ENCODE measurements at regions not wholly inside any gene's neighbourhood (a gene's known extent, or its start where the extent isn't known, plus 50 kb on each side); places are given as distances from the start of the nearest gene placed in this dataset.
"Not testable (repeated sequence)": the region's sequence is repeated elsewhere in the genome, so short reads cannot be mapped to it uniquely, and the experiment has no call there.

- DNase-seq (ENCODE audit: low spot score) = no peak
Measured at GRCh38 chr14:48725051-48725734, 861.0 kb downstream of the RPS29 start.

GRCh38 chr14:48723841-48724495 lies 862.2 kb downstream of the RPS29 start:
- DNase-seq (ENCODE audit: low spot score) = no peak

GRCh38 chr14:48714366-48714765 lies 871.8 kb downstream of the RPS29 start:
- no peak for DNase-seq (ENCODE audit: low spot score)

GRCh38 chr14:48710133-48710532 lies 876.0 kb downstream of the RPS29 start:
- DNase-seq (ENCODE audit: low spot score) = no peak

GRCh38 chr14:48709277-48709785 lies 876.8 kb downstream of the RPS29 start:
- no peak for DNase-seq (ENCODE audit: low spot score)

- no peak for DNase-seq (ENCODE audit: low spot score)
Measured at GRCh38 chr14:48704639-48705038, 881.5 kb downstream of the RPS29 start.

- DNase-seq (ENCODE audit: low spot score) = no peak
Measured at GRCh38 chr14:48703728-48704467, 882.3 kb downstream of the RPS29 start.

GRCh38 chr14:48697362-48697761 lies 888.8 kb downstream of the RPS29 start:
- DNase-seq (ENCODE audit: low spot score) = not testable (repeated sequence)

- no peak for DNase-seq (ENCODE audit: low spot score)
Measured at GRCh38 chr14:48693793-48694192, 892.4 kb downstream of the RPS29 start.

- peak; percentile 9 for DNase-seq (ENCODE audit: low spot score)
Measured at GRCh38 chr14:48690349-48690748, 895.8 kb downstream of the RPS29 start.

- DNase-seq (ENCODE audit: low spot score) = no peak
Measured at GRCh38 chr14:48686650-48687049, 899.5 kb downstream of the RPS29 start.

GRCh38 chr14:48672506-48672905 lies 913.7 kb downstream of the RPS29 start:
- DNase-seq (ENCODE audit: low spot score) = no peak

GRCh38 chr14:48670939-48671338 lies 915.2 kb downstream of the RPS29 start:
- no peak for DNase-seq (ENCODE audit: low spot score)

- DNase-seq (ENCODE audit: low spot score) = no peak
Measured at GRCh38 chr14:48665077-48665784, 920.9 kb downstream of the RPS29 start.

- DNase-seq (ENCODE audit: low spot score) = no peak
Measured at GRCh38 chr14:48643241-48643640, 942.9 kb downstream of the RPS29 start.

GRCh38 chr14:48628870-48629269 lies 953.5 kb upstream of the MDGA2 start:
- no peak for DNase-seq (ENCODE audit: low spot score)

GRCh38 chr14:48622980-48623379 lies 947.6 kb upstream of the MDGA2 start:
- DNase-seq (ENCODE audit: low spot score) = no peak

GRCh38 chr14:48618057-48618456 lies 942.7 kb upstream of the MDGA2 start:
- no peak for DNase-seq (ENCODE audit: low spot score)

GRCh38 chr14:48616931-48617330 lies 941.5 kb upstream of the MDGA2 start:
- no peak for DNase-seq (ENCODE audit: low spot score)

GRCh38 chr14:48615618-48616017 lies 940.2 kb upstream of the MDGA2 start:
- DNase-seq (ENCODE audit: low spot score) = no peak

- no peak for DNase-seq (ENCODE audit: low spot score)
Measured at GRCh38 chr14:48614003-48614402, 938.6 kb upstream of the MDGA2 start.

- DNase-seq (ENCODE audit: low spot score) = not testable (repeated sequence)
Measured at GRCh38 chr14:48606960-48607359, 931.6 kb upstream of the MDGA2 start.

All from HT-29 (cell line).